NCI-H1417 treated with DMSO at 0.1 percent for 48 hours (cell line): ENCODE measurements at regions not wholly inside any gene's neighbourhood (a gene's known extent, or its start where the extent isn't known, plus 50 kb on each side); places are given as distances from the start of the nearest gene placed in this dataset.

ENCODE experiments used
- DNase-seq: peaks from one replicate; lab custom pipeline; 2025; lab: John Stamatoyannopoulos, UW

GRCh38 chr1:221915764-221916163, 173.9 kb upstream of the DUSP10 start:
- no peak for DNase-seq

- no peak for DNase-seq
These were observed 171.5 kb upstream of the DUSP10 start for GRCh38 chr1:221913351-221913892.

GRCh38 chr1:221912230-221912629, 170.3 kb upstream of the DUSP10 start:
- DNase-seq = no peak

DNA sequence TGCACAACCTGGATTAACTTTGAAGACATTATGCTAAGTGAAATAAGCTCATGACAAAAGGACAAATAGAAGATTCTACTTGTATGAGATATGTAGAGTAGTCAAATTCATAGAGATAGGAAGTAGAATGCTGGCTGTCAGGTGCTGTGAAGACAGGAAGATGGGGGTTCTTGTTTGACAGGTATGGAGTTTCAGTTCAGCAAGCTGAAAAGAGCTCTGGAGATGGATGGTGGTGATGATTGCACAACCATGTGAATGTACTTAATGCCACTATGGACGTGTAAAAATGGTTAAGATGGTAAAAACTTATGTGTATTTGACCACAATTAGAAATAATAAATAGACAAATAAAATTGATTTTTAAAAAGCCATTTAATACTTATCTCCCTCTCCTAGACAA, 169.8 kb upstream of the DUSP10 start:
- DNase-seq = no peak

GRCh38 chr1:221910222-221910621, 168.3 kb upstream of the DUSP10 start:
- no peak for DNase-seq

DNA sequence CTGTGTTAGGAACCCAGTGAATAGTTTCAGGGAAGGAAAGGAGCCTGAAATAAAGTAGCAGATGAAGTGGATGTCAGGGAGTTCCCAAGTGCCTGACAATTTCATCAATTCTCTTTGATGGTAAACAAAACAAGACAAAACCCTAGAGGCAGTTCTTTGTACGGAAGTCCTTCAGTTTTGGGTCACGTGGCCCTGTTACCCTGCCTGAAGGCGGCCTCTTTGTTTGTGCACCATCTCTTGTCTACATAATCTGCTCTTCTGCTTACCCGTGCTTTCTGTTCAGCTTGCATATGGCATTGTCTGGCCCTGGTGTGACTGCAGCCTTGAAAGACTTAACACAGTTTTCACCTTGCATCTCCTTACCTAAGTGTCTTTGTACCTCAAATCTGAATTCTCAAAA, 166.7 kb upstream of the DUSP10 start:
- no peak for DNase-seq

DNA sequence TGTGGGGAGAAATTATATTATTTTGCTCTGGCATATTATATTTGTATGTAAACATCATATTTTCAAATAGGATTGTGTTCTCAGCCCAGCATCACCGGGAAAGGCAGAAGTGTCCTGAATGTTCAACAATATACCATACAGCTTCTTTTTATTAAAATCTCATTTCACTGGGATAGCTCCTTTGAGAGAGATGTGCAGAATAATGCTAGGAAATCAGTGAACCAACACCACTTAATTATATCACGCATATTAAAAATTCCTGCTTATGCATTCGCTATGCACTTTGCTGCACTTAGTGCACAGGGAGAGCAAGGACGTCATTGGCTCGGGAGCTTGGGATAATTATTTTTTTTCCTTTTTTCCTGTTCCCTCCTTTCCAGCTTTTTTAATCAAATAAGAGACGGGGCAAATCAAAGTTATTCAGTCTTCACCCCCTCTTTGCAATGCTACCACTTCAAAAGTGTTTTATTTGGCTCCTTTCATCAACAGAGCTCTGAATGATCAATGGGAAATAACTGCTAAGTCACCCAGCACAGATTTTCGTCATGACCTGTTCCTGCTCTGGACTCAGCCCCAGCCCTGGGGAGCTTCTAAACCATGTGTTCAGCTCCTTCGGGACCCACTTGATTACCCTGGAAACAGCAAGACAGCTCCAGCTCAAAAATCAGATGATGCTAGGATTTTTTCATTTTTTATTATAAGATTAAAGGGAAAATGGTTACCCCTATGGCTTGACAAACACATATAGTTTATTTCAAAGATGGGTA, 165.5 kb upstream of the DUSP10 start:
- DNase-seq = no peak

GRCh38 chr1:221905802-221906201, 163.9 kb upstream of the DUSP10 start:
- DNase-seq = no peak

DNA sequence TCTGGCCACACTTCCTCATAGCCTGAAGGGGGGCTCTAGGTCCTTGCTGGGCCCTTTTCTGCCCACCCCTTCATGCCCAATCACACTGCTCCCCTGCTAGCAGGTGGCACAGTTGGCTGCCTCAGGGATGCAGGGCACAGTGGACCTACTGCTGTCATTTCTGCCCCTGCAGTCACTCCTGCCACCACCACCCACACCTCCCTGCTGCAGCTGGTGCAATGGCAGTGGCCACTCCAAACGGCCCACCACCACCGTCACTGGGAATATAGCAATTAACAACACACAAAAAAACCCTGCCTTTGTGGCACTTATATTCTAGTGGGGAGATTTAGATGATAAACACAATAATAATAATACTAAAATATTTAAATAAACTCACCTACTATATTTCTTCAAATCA, 162.4 kb upstream of the DUSP10 start:
- no peak for DNase-seq

GRCh38 chr1:221903594-221903993, 161.7 kb upstream of the DUSP10 start:
- no peak for DNase-seq

GRCh38 chr1:221902961-221903360, 161.1 kb upstream of the DUSP10 start:
- no peak for DNase-seq

- DNase-seq = no peak
These were observed 158.8 kb upstream of the DUSP10 start for GRCh38 chr1:221900678-221901077.

DNA sequence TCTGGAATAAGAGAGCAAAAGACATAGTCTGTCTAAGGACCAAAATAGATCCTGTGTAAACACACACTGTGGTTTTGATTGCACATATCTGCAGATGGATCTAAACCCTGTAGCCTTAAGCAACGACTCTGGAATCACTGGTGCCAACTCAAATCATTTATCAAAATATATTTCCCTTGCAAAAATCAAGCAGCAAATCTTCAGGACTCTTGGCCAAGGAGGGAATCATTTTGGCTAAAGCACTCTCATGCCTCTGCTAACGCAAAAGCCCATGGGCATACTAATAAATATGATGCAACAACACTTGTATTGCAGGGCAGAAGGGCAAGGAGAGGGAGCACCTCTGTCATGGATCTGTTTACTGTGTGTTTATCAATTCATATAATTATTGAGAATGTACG, 155.4 kb upstream of the DUSP10 start:
- no peak for DNase-seq

- DNase-seq = no peak
These were observed 150.5 kb upstream of the DUSP10 start for GRCh38 chr1:221892301-221892830.

- no peak for DNase-seq
These were observed 149.8 kb upstream of the DUSP10 start for GRCh38 chr1:221891708-221892107.

DNA sequence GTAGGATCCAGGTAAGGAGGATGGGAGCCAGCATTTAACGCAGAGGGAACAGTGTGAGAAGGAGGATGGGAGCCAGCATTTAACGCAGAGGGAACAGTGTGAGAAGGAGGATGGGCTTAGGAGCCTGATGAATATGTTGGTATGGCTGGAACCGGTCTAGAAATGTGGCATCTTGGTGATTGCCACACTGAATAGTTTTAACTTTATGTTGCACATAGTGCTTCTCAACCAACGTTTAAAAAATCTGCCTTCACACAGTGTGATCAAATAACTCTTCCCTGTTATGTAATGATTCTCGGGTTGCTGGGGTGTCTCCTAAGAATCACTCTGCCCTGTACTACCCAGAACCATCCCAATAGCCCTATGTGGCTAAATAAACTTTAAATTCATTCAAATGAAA, 146.9 kb upstream of the DUSP10 start:
- no peak for DNase-seq

DNA sequence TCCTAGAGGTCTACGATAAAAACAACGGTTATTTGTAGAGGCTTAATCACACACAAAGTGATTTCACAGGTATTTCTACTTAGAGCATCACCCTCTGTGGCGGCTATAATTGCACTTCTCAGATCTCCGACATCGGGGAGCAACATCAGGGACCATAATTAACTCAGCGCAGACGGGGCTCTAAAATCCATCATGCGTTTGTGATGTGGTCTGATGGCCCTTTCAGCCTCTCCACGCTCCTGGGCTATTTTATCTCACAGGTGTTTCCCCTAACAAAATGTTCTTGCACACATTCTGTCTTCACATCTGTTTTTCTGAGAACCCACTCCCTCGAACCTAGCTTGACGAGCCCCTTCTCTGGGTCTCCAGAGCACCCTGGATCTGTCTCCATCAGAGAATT, 146.3 kb upstream of the DUSP10 start:
- DNase-seq = no peak

- DNase-seq = no peak
These were observed 145.9 kb upstream of the DUSP10 start for GRCh38 chr1:221887758-221888157.

GRCh38 chr1:221887415-221887746, 145.5 kb upstream of the DUSP10 start:
- DNase-seq = no peak

DNA sequence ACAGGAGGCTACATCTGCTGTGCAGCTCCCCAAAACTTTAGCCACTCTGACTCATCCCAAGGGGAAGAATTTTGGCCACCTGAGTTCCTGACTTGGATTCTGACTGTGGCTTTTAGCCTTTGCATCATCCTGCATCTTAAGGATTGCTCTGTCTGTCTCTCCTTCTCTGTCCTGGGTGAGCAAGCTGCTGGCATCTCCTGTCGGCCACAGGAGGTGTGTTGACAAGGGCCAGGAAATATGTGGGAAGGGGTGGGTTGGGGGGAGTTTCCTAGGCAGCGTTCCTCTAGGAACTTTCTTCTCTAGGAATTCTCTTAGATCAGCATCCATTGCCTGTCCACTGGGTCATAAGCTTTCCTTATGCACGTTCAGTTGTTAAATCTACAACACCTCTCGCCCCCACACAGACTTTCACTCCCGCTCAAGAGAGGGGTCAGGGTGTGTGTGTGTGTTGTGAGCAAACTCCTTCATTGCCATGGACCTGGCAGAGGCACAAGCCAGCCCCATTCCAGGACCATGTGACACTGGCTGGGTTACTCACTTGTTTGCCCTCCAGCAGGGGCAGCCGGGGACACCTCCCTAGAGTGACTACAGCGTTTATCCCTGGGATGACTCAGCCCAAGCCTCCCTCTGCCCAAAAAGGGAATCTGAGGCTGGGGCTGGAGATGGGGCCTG, 145.0 kb upstream of the DUSP10 start:
- DNase-seq = no peak

DNA sequence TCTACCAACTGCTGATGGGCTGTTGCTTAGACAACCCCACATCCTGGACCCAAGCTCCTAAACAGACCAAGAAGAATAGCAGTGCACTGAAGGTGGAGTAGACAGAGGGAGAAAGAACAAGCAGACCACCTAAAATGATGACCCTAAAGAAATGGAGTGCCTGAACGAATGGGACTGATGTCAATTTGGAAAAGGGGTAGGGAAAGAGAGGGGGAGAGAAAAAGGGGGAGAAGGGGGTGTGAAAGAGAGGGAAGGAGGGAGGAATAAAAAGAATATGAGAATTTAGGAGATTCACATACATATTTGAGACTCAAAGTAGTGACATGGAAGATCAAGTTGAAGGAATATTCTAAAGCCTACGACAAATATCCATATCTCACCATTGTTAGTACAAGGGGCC, 144.4 kb upstream of the DUSP10 start:
- no peak for DNase-seq

DNA sequence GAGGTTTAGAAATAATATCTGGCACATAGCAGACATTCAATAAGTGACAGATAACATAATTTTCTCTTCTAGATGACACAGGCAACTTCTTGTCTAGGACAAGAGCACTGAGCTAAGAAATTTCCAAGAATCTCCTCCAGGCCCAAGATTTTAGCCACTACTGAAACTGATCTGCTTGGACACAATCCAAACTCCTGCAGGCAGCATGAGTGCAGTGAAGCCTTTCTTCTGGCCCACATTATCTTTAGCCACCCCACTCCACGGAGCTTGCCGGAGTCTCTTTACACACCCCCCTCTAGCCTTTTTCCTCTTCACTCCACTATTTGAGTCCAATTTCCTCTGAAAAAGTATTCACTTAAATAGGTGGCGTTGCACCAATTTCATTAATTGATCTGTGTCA, 142.9 kb upstream of the DUSP10 start:
- DNase-seq = no peak

GRCh38 chr1:221881805-221882581, 140.1 kb upstream of the DUSP10 start:
- DNase-seq = no peak
